Breast epithelium (tissue), 3 donors: ENCODE measurements at regions not wholly inside any gene's neighbourhood (a gene's known extent, or its start where the extent isn't known, plus 50 kb on each side); places are given as distances from the start of the nearest gene placed in this dataset.

Source experiments
- CTCF ChIP-seq, 3 donors: fragments of 450-650 bp; IDR thresholded peaks; one replicate each; pipeline ENCODE4 v1.5.1; 2016 to 2017; ENCODE audit warnings: antibody characterized with exemption in 3 of 3, mild to moderate bottlenecking in 3 of 3, moderate library complexity in 3 of 3
- POLR2A ChIP-seq: fragments of 450-650 bp; IDR thresholded peaks from one replicate; pipeline ENCODE4 v1.6.1; 2016; ENCODE audit warnings: antibody characterized with exemption, mild to moderate bottlenecking, moderate library complexity

- TF ChIP-seq CTCF (IDR thresholded peaks at IDR 0.05) (no peak), POLR2A (no peak)
Observed at GRCh38 chr2:6308986-6309385, 556.7 kb downstream of the CMPK2 start.
